MM.1S (cell line): ENCODE measurements at regions not wholly inside any gene's neighbourhood (a gene's known extent, or its start where the extent isn't known, plus 50 kb on each side); places are given as distances from the start of the nearest gene placed in this dataset.

ENCODE experiments used
- CTCF ChIP-seq: fragments of 300-600 bp; sonication (generic); IDR thresholded peaks from 2 replicates; pipeline ENCODE4 v1.5.1; 2016; ENCODE audit warnings: antibody characterized with exemption, low read length, mixed read lengths
- EZH2 ChIP-seq: fragments of 300-600 bp; sonication (generic); optimal IDR thresholded peaks from 2 replicates; pipeline ENCODE3; 2017; ENCODE audit warnings: low read depth, mild to moderate bottlenecking, antibody characterized with exemption, low read length, mixed read lengths
- EZH2phosphoT487 ChIP-seq: fragments of 300-600 bp; sonication (generic); IDR thresholded peaks from 2 replicates; pipeline ENCODE4 v1.6.1; 2018; ENCODE audit warnings: antibody characterized with exemption, low read length

- TF ChIP-seq CTCF, result no peak
- TF ChIP-seq EZH2phosphoT487, result no peak
- TF ChIP-seq EZH2, result no peak
These were observed 75.1 kb upstream of the PGBD5 start for GRCh38 chr1:230501242-230501641.
